LNCaP clone FGC (cell line): ENCODE measurements at regions not wholly inside any gene's neighbourhood (a gene's known extent, or its start where the extent isn't known, plus 50 kb on each side); places are given as distances from the start of the nearest gene placed in this dataset.

ENCODE experiments used
- DNase-seq: peaks from one replicate; pipeline ENCODE4 v3.0.0-alpha.2; 2011; ENCODE audit warnings: low read depth
- H3K4me3 ChIP-seq: 2 replicates; pipeline ENCODE4 v1.5.1; 2011; ENCODE audit warnings: mild to moderate bottlenecking, low read depth, low read length, control low read depth
- TF ChIP-seq, protein P1 (sequence below): IDR thresholded peaks from 2 replicates; pipeline ENCODE4 v1.5.1; 2012; ENCODE audit warnings: mild to moderate bottlenecking; ENCODE audit not compliant: control insufficient read depth, insufficient read depth; ENCODE audit errors: extremely low read depth

GRCh38 chr22:22078329-22078728, 95.7 kb upstream of the TOP3B start:
- TF ChIP-seq, protein P1, sequence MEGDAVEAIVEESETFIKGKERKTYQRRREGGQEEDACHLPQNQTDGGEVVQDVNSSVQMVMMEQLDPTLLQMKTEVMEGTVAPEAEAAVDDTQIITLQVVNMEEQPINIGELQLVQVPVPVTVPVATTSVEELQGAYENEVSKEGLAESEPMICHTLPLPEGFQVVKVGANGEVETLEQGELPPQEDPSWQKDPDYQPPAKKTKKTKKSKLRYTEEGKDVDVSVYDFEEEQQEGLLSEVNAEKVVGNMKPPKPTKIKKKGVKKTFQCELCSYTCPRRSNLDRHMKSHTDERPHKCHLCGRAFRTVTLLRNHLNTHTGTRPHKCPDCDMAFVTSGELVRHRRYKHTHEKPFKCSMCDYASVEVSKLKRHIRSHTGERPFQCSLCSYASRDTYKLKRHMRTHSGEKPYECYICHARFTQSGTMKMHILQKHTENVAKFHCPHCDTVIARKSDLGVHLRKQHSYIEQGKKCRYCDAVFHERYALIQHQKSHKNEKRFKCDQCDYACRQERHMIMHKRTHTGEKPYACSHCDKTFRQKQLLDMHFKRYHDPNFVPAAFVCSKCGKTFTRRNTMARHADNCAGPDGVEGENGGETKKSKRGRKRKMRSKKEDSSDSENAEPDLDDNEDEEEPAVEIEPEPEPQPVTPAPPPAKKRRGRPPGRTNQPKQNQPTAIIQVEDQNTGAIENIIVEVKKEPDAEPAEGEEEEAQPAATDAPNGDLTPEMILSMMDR: no peak
- DNase-seq: no peak
- no peak overlapping the region for H3K4me3 ChIP-seq

DNA sequence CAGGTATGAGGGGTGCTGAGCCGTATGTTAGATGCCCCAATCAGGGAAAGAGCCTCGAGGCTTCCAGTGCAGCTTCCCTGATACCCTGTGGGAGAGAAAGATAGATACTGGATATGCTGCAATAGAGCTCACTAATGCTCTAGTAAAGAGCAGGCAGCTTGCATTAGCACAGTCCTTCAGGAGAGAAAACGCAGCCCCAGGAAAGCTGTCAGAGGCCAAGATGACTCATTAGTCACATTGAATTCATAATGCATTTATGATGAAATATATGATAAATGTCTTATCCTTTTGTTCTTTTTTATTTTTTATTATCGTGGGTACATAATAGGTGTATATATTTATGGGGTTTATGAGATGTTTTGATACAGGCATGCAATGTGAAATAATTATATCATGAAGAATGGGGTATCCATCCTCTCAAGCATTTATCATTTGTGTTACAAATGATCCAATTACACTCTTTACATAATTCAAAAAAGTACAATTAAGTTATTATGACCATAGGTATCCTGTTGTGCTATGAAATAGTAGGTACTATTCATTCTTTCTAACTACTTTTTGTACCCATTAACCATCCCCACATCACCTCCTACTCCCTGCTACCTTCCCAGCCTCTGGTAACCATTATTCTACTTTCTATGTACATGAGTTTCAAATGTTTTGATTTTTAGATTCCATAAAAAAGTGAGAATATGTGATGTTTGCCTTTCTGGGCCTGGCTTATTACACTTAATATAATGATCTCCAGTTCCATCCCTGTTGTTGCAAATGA, 94.5 kb upstream of the TOP3B start:
- TF ChIP-seq, protein P1: no peak
- H3K4me3 ChIP-seq: no peak overlapping the region
- no peak for DNase-seq

DNA sequence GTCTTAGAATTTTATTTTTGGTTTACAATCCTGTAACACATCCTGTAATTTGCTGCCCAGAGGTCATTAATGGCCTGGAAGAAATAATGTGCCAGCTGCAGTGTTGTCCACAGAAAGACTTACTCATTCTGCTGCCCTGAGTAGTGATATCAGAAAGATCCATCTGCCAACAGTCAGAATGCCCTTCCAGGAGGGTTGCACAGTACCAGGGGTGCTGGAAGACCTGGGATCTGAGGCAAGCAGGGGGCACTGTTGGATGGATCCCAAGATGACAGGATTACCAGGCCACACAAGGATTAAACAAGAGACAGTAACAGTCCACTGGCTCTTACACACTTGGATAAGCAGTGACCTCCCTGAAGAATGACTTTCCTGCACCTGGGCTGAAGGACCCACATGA, 93.8 kb upstream of the TOP3B start:
- TF ChIP-seq, protein P1: no peak
- DNase-seq: no peak
- no peak overlapping the region for H3K4me3 ChIP-seq

DNA sequence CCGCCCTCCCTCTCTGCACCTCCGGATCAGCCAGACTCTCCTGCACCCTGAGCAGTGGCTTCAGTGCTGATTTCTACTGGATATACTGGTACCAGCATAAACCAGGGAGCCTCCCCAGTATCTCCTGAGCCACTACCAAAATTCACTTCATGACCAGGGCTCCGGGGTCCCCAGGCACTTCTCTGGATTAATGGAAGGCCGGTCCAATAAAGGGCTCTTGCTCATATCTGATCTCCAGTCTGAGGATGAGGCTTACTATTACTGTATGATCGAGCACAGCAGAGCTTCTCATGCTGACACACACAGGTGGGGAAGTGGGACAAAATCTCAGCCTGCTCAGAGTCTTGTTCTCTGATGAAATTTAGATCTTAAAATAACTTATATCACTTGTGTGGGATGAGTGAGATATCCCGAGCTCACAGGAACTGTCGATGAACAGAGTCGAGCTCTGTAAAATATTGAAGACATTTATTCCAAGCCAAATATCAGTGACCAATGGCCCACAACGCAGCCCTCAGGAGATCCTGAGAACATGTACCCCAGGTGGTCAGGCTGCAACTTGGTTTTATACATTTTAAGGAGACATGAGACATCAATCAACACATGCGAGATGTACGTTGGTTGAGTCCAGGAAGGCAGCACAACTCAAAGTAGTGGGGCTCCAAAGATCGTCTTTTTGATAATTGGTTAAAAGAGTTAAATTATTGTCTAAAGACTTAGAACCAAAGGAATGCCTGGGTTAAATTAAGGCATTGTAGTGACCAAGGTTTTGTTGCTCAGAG, 93.0 kb upstream of the TOP3B start:
- no peak overlapping the region for H3K4me3 ChIP-seq
- no peak for DNase-seq
- TF ChIP-seq, protein P1: no peak

- no peak overlapping the region for H3K4me3 ChIP-seq
- DNase-seq: no peak
- TF ChIP-seq, protein P1: no peak
These were observed 92.2 kb upstream of the TOP3B start for GRCh38 chr22:22074634-22075381.

DNA sequence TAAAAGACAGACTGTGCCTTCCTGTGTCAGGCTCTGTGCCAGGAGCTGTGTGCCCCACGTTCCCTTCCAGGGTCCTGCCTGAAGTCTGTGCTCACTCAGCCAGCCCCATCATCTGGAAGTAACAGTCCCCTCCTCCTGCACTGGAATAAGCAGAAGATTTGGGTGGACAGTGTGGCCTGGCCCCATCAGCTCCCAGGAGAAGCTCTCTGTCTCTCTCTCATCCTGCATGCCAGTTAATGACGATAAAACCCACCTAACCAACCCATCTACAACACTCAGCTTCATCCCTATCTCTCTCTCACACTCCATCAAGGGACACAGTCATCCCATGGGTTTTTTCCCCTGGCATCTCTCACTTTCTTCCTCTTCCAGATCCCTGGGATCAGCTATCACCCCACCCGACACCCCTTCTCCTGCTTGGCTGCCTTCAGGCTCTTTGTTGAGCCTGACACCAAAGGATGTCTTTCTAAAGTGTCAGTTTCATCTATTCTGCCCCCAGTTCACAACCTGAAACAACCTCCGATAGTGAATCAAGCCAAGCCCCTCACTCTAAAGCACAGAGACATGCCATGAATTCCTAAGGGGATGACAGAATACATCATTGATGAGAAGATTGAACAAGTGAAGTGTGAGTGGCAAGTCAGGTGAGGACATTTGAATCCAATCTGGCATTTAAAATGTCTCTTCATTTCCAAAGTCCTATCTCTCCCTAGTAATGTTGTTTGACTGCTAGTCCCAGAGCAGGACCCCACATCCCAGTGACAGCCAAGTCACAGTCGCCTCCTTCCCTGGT, 91.4 kb upstream of the TOP3B start:
- no peak overlapping the region for H3K4me3 ChIP-seq
- DNase-seq: no peak
- TF ChIP-seq, protein P1: no peak
